ENCODE measurements at regions not wholly inside any gene's neighbourhood (a gene's known extent, or its start where the extent isn't known, plus 50 kb on each side); places are given as distances from the start of the nearest gene placed in this dataset.

DNA sequence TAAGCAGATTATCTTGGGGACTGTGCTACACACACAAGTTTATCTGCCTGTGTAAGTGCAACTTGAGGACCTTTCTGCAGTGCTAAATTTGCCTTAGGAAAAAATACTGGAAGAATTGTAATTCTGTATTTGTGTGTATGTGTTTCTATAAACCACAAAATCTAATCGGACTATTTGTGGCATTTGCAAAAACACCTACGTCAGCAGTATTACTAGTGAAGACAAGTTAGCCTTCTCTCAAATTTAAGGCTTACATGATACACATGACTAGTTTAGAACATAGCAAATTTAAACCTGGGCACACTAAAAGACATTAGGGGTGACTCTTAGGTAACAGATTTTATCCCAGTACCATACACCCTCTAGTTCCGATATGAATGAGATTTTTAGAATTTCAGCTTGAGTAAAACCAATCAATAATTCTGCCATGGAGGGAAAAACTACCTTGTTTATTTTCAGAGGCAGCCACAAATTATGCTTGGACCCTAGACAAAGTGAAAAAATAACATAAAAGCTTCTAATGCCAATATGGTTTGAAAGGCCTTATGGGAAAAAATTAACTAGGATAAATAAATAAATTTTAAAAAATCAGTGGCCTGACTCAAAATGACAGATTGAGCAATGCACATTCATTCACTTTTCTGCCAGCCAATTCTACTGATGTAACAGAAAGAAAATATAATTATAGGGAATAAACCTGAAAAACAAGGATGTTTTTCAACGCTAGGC, 176.4 kb downstream of the SNCA start:
- TF ChIP-seq POLR2A (IDR thresholded peaks at IDR 0.05) (no peak), POLR2AphosphoS5 (IDR thresholded peaks at IDR 0.05) (no peak)
- TF ChIP-seq, protein P1, sequence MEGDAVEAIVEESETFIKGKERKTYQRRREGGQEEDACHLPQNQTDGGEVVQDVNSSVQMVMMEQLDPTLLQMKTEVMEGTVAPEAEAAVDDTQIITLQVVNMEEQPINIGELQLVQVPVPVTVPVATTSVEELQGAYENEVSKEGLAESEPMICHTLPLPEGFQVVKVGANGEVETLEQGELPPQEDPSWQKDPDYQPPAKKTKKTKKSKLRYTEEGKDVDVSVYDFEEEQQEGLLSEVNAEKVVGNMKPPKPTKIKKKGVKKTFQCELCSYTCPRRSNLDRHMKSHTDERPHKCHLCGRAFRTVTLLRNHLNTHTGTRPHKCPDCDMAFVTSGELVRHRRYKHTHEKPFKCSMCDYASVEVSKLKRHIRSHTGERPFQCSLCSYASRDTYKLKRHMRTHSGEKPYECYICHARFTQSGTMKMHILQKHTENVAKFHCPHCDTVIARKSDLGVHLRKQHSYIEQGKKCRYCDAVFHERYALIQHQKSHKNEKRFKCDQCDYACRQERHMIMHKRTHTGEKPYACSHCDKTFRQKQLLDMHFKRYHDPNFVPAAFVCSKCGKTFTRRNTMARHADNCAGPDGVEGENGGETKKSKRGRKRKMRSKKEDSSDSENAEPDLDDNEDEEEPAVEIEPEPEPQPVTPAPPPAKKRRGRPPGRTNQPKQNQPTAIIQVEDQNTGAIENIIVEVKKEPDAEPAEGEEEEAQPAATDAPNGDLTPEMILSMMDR (IDR thresholded peaks at IDR 0.05): no peak

Measured in transverse colon (tissue), 4 donors.